UCSD-AML1 (cell line): ENCODE measurements at regions not wholly inside any gene's neighbourhood (a gene's known extent, or its start where the extent isn't known, plus 50 kb on each side); places are given as distances from the start of the nearest gene placed in this dataset.
"Not testable (repeated sequence)": the region's sequence is repeated elsewhere in the genome, so short reads cannot be mapped to it uniquely, and the experiment has no call there.

Experiments used
- DNase-seq: peaks from one replicate; lab custom pipeline; 2025; ENCODE audit not compliant: unreplicated experiment; lab: John Stamatoyannopoulos, UW

- no peak for DNase-seq
Observed at GRCh38 chr4:28248269-28248668, 1387.6 kb downstream of the STIM2 start.

GRCh38 chr4:28250646-28251045, 1390.0 kb downstream of the STIM2 start:
- DNase-seq, result no peak

- no peak for DNase-seq
Observed at GRCh38 chr4:28251831-28252230, 1391.2 kb downstream of the STIM2 start.

- no peak for DNase-seq
Observed at GRCh38 chr4:28254003-28254402, 1393.4 kb downstream of the STIM2 start.

GRCh38 chr4:28256295-28256694, 1395.7 kb downstream of the STIM2 start:
- DNase-seq, result no peak

DNA sequence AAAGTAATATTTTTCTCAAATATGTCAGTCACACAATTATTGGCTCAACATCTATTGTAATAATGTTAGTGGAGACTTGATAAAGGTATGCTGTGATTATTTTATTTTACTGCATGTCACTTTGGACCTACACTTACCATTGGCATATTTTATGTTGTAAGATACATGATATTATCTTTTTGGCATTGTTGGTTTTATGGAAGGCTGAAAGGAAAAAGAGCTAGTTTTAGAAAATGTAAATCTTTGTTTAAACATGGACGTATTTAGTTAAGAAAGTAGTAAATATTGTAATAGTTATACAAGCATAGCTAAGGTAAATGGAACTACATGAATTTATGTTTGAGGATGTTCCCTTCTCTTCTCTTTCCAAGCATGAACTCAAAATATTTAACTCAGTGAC, 1399.3 kb downstream of the STIM2 start:
- DNase-seq, result no peak

DNA sequence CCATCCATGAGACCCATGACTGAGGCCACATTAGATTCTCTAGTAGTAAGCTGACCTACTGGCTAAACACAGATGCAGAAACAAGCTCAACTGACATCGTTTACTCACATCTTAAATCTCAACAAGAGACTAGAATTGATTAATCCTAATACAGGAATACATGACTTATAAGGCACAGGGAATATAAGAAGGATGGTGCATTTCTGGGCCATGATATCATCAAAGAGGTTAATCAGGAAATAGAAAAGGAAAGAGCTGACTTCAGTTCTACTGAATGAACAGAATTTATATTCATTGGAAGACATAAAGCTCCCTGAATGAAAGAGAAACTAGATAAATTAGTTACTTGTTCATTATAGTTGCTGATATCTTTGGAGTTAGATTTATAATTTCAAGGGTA, 1406.5 kb downstream of the STIM2 start:
- DNase-seq, result no peak

DNA sequence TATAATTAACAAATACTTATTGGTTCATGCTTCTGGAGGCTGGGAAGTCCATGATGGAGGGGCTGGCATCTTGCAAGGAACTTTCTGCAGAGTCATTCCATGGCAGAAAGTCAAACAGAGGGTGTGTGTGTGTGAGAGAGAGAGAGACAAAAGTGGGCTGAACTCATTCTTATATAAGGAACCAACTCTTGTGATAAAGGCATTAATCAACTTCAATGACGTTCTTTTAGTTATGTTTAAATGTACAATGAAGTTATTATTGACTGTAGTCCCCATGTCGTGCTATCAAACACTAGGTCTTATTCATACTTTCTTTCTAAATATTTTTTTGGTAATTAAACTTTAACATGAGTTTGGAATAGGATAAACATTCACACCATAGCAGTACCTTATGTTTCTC, 1408.8 kb downstream of the STIM2 start:
- DNase-seq, result no peak

- no peak for DNase-seq
Observed at GRCh38 chr4:28277931-28278330, 1417.3 kb downstream of the STIM2 start.

- DNase-seq, result no peak
Observed at GRCh38 chr4:28278676-28279075, 1418.0 kb downstream of the STIM2 start.

GRCh38 chr4:28279249-28279648, 1418.6 kb downstream of the STIM2 start:
- no peak for DNase-seq

GRCh38 chr4:28286266-28286665, 1425.6 kb downstream of the STIM2 start:
- not testable (repeated sequence) for DNase-seq

DNA sequence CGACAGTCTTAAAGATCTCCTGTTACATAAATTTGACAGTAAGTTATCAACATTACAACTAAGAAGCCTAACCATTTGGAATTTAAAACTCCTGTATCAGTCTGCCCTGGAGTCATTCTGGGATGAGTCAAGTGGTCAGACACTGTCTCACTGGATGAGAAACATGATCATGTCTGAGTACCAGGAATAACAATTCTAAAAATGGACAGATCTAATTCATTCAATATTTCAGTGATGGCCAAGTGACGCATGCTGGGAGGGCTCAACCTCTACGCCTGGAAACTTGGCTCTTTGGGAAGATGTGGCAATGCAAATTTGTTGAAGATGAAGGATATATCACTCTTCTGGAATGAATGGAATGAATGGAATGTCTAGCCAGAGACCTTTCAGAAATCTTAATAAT, 1427.2 kb downstream of the STIM2 start:
- no peak for DNase-seq

DNA sequence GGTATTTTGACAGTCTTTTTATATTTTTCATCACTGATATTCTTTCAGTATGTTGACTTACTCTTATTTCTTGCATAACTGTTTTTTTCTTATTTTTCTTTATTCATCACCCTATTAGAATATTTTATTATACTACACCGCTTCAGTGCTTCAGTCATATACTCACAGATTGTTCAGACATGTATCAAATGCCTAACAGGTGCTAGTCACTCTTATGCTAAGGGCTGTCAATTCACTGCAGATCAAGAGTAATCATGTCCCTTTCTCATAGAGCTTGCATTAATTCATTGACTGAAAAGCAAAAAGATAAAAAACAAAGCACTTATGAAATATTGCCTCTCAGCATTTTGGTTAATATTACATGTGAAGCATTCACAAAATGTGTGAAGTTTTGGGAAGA, 1435.6 kb downstream of the STIM2 start:
- no peak for DNase-seq

DNA sequence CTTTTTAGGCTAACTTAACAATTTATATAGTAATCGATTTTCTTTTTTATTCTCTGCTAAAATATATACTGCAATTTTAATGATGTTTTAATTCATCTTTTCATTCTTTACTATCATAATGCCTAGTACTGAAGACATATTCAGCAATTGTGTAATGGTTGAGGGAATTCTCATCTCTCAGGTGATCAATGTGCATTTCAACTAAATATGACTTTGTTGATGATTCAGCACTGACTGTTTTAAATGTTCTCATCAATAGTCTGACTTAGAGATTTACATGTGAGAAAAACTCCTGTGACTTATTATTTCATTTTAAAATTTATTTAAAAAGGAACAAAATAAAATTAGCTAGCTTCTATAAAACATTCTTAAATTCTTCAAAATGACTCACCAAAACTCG, 1450.3 kb downstream of the STIM2 start:
- no peak for DNase-seq

GRCh38 chr4:28312497-28312896, 1451.9 kb downstream of the STIM2 start:
- DNase-seq, result not testable (repeated sequence)

DNA sequence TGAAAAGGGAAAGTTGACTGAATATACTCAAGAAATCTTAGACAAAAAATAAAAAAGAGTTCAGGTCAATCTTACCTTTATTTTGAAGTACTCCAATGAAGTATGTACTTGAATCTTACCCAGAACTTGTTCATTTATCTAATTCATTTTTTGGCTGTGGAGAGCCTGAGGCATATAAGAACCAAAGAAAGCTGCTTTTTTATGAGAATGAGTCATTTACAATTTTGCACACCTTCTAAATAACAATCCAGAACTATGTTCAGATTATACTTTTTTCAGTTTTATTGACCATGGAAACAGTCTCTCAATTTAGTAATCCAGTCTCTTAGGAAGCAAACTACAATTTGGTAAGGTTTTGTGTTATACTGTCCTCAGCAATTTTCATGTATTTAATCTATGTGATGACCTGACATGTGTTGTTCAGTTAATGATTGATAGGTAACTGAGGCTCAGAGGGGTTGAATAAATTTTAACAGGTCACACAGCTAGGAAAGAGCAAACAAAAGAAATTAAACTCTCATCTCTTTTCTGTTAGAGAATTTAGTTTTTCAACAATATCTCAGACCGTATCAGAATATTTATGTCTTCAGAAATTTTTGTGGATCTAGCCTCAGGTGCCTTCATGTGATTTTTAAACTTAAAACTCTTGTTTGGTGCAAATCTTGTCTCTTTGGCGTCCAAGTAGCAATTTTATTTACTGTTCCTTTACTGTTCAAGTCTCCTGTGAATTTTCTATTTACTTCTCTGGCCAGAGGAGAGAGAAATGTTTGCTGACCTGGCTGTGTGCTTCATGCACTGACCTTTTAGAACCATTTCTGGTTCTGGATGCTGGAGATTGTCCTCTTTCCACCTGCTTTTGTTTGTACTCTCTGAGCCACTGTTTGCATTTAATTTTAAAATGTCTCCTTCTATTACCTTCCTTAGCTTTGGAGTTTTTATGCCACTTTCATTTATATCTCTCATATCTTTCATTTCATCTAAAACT, 1453.4 kb downstream of the STIM2 start:
- no peak for DNase-seq

DNA sequence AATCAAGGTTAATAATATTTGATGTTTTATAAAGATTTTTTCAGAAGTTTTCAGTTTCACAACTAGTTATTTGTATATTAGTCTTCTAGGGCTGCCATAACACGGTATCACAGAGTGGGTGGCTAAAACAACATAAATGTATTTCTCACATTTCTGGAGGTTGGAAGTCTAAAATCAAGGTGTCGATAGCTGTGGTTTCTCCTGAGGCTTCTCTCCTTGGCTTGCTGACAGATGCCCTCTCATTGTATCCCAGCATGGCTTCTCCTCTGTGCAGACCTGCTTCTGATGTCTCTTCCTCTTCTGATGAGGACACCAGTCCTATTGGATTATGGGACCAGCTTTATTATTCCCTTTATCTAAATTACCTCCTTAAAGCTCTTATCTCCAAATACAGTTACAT, 1456.6 kb downstream of the STIM2 start:
- DNase-seq, result no peak

DNA sequence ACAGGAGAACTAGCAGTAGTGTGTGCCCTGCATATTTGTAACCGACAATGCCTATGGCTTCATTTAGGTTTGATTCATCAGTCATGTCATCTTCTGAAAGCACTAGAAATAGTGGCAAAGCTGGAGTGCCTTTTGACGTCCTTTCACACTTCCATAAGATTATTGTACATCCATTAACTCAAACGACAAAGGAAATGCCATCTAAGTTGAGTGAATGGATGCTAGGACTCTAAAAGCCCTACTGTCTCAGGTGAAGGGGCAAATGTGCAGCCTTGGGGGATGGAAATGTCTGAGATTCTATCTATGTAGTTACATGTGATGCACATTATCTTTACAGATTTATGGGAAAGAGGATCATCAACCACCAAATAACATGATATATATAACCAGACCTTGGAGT, 1473.6 kb downstream of the STIM2 start:
- no peak for DNase-seq

- no peak for DNase-seq
Observed at GRCh38 chr4:28341784-28342183, 1481.1 kb downstream of the STIM2 start.

DNA sequence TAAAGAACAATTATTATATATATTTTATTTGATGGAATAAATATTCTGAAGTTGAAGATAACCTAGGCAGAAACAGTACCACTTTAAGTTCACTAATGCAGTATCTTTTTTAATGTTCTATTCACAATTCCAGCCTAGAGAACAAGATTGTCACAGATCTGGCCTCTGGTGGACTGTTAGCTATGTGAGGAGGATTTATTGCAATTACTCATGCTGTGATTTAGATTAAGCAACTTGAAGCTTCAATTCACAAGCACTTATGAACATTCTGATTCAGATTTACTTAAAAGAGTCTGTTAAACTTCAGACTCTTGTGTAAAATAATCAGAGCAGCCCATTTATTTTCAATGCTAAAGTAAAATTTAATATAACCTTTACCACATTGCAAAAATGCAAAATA, 1489.8 kb downstream of the STIM2 start:
- DNase-seq, result no peak

GRCh38 chr4:28351102-28351501, 1490.5 kb downstream of the STIM2 start:
- no peak for DNase-seq

GRCh38 chr4:28351826-28352225, 1491.2 kb downstream of the STIM2 start:
- no peak for DNase-seq
